Cerebellar cortex (tissue), 1 donor: ENCODE measurements at regions not wholly inside any gene's neighbourhood (a gene's known extent, or its start where the extent isn't known, plus 50 kb on each side); places are given as distances from the start of the nearest gene placed in this dataset.

Experiments
- DNase-seq: peaks from one replicate; pipeline ENCODE4 v3.0.0-alpha.2; 2015; ENCODE audit warnings: low spot score

DNA sequence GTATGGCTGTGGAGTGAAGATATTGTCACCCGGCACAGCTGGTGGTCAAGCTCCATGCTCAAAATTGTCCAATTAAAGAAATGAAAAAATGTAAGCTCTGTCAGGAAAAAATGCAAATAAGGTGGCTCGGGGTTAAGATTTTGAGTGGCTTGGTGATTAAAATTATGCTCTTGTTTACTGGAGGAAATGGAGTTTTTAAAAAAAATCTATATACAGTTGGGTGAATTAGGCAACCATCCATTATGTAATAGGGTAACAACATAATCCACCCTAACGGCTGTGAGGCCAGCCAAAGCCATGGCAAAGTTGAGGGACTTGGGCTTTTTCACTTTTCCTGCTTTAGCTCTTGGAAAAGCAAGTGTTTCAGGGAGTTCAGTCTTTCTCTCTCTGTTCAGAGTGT lies 260.8 kb upstream of the HABP2 start:
- no peak for DNase-seq

DNA sequence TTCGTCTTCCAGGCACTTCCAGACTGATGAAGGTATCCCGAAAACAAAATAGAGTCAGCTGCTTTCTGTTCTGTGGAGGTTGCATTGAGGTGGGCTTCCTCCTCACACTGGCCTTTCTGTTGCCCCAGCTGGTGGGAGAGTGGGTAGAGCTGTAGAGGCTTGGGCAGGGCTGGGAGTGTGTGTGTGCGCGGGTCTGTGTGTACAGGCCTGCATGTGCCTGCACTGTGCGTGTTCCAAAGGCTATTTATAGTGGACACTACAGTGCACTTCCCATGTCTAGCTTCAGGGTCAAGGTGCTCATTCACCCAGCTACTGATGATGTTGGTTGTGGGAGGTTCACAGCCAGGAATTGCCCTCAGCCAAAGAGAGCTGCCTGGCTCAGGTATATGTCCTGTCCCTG lies 260.1 kb upstream of the HABP2 start:
- DNase-seq, result no peak

DNA sequence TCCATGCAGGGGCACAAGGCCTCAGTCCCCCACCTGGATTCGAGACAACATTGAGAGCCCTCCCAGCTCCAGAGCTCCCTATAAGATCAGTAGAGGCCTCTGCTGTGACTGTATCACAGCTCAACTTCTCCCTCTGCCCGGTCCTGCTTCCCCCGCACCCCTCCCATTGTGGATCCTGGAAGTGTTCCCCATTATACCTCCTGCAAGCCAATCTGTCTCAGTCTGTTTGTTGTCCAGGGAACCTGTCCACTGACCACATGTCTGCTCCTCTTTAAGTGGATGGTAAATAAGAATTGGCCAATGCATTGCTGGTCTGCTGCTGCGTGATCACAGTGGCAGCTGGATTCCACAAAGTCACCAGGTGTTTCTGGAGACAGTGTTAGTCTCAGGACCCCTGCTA lies 259.7 kb upstream of the HABP2 start:
- no peak for DNase-seq

DNA sequence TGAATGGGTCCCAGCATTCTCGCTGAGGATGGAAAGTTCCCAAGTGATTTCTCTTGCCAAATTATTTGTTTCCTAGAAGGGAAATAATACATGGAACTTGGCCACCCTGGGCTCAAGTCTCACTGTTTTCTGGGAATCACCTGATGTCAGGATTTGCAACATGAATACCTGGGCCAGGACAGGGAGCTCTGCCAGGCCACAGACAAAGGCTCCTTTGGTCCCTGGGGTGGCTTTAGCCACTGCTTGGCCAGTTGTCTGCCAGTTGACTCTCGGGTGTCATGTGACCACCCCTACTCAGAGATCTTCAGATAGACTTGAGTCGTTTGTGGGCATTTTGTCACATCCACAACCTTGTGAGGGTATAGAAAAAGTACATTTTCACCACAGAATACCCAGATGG lies 258.0 kb upstream of the HABP2 start:
- no peak for DNase-seq

DNA sequence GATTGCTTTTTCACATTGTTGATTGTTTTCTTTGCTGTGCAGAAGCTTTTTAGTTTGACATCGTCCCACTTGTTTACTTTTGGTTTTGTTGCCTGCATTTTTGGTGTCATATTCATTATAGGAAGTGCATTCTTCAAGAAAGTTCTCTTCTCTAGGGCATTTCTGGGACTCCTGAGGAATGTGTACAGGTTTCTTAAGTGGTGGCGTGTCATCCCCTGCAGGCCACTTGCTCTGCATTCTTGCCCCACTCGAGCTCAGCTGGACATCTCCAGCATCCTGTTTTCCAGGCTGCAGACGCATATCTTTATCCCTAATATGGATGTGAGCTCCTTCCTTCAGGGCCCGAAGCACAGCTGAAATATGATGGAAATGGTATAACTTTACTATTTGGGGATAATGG lies 255.6 kb upstream of the HABP2 start:
- DNase-seq, result no peak

DNA sequence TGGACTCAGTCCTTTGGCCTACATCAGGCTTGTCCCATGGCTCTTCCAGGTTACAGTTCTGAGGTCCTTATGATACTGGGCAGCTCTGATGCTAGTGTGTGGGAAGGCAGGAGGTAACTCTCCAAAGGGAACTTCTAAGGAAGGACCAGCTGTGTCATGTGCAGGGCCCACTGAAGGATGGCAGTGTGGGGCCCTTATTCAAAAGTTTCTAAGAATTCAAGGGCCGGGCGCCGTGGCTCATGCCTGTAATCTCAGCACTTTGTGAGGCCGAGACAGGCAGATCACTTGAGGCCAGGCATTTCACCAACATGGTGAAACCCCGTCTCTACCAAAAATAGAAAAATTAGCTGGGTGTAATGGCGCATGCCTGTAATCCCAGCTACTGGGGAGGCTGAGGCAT lies 254.2 kb upstream of the HABP2 start:
- DNase-seq, result no peak

DNA sequence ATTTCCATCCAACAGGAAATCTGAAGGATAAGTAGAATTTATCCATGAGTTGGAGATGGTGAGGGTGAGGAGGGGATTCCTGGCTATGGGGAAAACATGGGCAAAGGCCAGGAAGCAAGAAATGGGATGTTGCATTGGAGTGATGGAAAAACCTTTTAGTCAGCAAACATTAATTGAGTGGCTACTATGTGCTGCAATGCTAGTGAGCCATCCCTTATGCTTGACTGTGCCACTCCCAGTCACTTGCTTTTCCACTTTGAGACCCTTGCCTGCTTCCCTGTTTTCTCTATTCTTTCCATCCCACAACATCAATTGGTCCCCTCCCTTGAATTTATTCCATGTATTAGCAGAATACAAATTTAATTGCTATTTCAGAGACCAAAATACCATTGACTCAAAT lies 252.7 kb upstream of the HABP2 start:
- no peak for DNase-seq

DNA sequence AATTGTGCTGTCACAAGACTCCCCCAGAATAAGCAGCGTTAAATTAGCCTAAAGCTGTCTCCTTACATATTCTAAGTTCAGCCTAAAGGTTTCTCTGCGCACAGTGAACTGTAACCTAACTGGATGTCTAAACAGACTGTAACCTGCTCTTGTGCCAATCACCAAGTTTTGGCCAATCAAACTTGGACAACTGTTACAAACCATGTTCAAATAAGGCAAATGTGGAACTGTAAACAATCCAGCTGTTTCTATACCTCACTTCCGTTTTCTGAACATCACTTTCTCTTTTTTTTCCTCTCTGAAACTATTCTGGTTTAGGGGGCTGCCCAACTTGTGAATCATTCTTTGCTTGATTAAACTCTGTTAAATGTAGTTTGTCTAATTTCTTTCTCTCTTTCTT lies 252.2 kb upstream of the HABP2 start:
- DNase-seq, result no peak

DNA sequence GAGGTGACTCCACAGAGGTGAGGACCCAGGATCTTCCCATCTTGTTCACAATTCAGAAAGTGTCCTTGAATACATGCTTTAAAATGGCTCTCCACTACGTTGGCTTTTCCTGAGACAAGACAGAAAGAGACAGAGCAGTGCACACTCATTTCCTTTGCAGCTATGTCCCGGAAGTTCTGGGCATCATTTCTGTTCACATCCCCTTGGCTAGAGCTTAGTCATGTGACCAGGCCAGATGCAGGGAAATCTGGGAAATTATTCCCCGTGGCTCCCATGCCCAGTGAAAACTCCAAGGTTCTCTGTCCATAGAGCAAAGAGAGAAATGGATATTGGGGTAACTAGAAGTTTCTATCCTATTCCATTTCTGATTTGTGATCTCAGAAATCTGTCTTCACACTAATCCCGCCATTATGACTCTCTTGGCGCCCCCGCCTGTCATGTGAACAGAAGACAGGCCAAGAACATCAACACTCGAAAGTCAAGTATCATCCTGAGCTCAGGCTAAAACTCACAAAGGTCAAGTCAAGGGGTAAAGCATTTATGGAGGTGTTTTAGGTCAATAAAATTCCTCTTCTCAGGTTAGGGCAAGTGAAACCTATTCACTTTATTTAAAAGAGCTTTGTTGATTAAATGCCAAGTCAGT lies 251.4 kb upstream of the HABP2 start:
- DNase-seq, result no peak

DNA sequence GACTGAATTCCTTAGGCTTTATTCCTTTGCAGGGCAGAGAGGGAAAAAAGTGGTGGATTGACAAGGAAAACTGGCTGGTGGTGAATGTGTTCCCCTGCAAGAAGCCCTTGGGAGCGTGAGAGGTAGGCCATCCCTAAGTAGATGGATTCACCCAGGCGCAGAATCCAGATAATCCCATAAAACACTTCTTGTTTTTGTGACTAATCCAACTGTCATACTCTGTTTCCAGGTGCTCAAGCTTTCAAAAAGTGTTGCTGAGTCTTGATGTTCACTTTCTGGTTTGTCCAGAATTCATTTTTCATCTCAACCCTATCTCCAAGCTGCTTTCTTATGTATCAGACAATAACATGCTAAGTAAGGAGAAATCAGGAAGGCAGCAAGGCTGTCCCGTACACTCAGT lies 250.8 kb upstream of the HABP2 start:
- no peak for DNase-seq

DNA sequence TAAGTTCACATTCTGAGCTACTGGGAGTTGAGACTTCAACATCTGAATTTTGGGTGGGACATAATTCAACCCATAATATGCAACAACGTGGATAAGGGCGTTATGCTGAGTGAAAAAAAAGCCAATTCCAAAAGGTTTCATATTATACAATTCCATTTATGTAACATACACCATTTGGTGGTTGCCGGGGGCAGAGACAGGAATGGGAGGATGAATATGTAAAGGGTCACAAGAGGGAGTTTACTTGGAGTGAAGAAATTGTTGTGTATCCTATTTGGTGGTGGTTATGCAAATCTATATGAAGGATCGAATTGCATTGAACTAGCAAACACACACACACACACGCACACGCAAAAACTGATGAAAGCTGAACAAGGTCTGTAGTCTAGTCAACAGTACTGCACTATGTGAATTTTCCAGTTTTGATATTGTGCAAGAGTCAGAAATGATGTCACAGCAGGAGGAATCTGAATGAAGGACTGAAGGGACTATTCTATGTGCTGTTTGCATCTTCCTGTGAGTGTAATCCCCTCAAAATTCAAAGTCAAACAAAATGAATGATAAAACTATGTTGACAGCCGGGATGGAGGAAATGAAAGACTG lies 249.2 kb upstream of the HABP2 start:
- DNase-seq, result no peak

DNA sequence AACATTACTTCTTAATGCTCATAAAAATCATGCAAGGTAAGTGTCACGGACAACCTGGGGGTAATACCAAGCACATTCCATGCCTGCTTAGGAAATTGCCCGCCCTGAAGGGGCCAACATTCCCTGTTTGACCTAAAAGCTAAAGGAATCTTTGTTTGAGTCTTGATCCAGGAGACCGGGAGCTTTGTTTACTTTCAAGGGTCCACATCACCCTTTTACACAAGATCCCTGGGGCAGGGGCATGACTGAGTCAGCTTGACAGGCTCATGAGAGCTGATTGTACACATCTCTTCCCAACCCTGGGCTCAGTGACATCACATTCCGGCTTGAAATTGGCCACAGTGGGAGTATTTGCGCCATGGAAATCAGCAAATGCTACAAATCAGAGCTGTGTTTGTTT lies 248.1 kb upstream of the HABP2 start:
- DNase-seq, result no peak

DNA sequence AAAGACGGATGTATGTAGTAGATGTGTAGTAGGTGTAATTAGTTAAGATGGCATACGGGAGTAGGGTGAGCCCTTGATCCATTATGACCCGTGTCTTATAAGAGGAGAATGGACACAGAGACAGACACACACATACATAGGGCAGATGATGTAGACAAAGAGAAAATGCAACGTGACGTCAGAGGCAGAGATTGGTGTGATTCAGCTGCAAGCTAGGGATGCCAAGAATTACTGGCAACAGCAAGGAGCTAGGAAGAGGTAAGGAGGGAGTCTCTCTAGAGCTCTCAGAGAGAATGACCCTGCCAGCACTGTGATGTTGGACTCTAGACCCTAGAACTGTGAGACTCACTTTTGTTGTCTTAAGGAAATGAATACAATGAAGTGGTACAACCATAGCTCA lies 247.0 kb upstream of the HABP2 start:
- DNase-seq, result no peak

DNA sequence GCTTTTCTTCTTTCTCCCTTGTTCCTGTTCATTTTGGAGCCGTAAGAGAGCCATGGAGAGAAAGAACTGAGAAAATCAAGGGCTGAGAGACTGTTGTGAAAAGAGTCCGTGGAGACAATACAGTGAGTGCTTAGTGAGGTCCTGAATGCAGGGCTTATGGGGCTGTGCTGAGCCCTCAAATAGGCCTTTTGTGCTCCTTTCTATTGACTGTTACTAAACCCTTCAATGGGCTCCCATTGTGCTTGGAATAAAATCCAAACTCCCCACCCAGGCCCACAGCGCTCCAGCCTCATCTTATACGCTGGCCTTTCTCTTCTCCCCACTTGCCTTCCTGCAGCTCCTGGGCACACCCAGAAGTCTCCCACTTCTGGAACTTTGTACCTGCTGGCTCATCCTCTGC lies 243.1 kb upstream of the HABP2 start:
- DNase-seq, result no peak

DNA sequence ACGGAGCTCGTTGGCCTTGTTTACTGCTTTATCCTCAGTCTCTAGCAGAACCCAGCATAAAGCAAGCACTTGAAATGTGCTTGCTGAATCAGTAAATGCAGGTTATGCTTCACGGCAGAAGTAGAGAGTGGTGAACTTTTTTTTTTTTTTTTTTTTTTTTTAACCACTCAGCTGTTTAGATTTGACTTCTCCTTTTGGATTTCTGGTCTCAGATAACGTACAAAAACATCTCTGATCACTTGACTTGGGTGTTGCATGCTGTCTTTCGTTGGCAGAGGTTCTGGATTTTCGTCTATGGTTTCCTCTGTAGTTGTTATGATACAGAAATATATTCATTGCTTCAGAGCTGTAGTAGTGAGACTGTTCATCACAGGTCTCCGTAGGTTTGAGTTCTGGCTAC lies 242.5 kb upstream of the HABP2 start:
- no peak for DNase-seq

DNA sequence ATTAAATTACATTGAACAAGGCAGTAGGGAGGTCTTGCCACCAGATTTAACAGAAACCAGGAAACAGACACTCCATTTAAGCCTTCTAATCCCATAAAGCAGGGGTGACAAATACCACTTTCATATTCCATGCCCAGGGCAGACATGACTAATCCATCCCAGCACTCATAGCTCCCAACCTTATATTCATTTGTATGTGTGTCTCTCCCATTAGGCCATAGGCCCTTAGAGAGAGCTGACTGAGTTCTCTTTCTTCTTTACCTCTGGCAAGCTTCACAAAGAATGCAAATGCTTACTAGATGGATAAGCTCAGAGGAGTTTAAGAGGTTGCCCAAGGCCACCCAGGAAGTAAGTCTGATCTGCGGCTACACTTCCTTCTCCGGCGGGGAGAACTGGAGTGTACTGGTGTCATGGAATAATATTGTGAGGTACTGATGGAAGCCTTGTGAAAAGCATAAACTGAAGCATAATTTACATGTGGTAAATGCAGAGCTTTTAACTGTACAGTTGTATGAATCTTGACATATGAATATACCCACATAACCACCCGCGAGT lies 239.7 kb upstream of the HABP2 start:
- no peak for DNase-seq

DNA sequence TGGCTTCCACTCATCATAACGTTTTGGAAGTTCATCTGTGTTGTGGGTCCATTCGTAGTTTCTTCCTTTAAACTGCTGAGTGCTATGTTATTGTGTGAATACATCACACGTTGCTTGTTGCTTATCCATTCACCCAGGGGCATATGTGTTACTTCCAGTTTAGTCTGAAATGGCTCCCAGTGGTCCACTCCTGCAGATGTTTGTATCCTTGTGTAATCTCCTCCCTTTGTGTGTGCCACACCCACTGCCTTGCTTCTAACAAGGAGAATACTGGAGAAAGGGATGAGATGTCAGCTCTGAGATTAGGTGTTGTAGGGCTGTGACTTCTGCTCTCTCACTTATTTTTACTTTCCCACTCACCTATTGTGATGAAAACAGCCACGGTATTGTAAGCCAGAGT lies 239.1 kb upstream of the HABP2 start:
- DNase-seq, result no peak

DNA sequence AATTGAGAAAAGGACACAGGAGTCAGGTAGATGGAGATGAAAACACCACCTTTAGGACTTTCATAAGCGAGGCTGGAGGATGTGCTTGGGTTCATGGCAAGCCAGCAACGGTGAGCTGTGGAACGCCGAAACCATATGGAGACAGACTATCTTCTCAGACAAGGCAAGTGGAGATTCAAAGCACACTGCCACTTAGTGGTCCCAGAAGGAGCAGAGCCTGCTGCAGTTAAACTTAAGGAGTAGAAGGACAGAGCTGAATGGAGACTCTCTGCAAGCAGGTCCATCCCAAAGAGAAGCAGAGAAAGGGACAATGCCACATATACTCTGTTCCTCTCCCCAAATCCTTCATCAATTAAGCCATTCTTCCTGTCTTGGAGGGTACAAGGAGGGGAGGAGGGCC lies 236.3 kb upstream of the HABP2 start:
- no peak for DNase-seq

DNA sequence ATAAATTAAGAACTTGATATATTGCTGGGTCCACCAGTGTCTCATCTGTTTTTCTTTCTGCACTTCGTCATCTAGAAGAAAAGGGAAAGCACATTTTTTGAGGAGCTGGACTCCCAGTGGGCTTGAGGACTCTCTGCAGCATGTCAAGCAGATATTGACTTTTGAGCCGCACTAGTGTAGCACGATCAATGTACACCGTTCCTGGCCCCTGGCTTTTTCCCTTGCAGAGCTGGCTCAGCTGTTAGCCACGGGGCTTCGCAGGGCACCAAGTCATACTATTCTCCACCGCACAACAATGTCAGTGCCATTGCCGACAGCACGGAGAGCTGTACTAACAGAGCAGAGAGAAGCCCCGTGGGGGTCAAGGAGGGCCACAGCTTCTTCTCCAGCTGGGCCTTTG lies 235.4 kb upstream of the HABP2 start:
- DNase-seq, result no peak

DNA sequence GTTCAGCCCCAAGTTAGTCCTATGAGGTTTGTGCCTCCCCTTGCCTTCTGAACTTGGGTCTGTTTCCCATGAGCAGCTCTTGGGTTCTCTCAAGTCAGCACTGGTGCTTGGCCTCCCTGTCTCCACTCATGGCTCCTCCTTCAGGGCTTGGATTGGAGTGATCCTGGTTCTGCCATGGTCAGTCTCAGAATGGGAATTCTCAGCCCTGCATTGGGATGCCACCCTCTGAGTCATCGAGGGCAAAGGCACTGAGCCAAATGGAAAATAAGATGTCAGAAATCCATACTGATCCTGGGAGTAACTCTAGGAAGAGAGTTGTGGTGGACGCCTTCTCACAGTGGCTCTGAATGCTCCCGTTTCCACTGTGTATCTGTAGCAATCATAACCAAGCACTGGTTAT lies 233.4 kb upstream of the HABP2 start:
- no peak for DNase-seq

DNA sequence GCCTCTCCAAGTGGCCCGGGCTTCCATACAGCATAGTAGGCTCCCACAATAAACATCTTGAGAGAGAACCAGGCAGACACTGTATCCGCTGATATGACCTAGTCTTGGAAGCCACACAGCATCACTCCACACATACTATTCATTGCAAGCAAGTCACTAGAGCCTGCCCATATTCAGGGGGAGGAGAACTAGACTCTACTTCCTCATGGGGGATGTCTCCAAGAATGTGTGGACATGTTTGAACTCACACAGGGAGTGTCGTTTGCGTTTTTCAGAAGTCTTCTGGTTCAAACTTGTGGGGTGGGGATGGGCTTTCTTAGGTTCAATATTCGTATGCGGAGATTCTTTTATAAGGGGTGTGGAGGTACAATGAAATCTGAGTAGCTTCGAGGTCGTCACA lies 232.6 kb upstream of the HABP2 start:
- no peak for DNase-seq

DNA sequence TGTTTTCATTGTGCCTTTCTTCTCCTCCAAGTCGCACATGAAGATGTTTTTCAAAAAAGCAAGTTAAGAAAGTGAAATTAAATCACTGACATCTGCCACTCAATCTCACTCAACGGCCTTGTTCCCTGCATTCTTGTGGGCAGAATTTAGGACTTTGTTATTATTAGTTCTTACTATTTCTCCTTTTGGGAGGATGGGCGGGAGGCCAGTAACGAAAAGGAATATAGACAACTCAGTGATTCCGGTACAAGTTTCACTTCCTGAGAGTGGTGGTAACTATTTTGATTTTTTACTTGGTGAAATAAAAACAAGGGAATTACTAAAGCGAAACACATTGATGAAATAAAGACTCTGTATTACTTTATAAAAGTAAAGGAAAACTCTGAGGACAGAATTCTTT lies 231.9 kb upstream of the HABP2 start:
- DNase-seq, result no peak

DNA sequence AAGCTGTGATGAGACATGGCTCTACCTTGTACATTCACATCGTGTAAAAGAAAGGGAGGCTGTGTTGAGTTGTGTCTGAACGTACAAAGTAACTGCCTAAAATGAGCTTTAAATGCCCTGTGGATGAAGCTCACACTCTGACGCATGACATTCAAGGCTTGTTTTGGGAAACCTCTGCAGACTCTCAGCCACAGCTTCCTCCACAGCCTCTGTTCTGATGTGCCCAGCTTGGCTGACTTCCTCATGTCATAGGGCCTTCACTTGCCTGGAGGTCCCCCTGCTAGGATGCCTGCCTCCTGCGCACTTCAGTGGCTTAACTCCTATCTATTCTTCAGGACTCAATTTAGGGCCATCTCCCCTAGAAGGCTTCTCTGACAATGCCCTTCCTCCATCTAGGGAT lies 230.0 kb upstream of the HABP2 start:
- peak; percentile 3 for DNase-seq

DNA sequence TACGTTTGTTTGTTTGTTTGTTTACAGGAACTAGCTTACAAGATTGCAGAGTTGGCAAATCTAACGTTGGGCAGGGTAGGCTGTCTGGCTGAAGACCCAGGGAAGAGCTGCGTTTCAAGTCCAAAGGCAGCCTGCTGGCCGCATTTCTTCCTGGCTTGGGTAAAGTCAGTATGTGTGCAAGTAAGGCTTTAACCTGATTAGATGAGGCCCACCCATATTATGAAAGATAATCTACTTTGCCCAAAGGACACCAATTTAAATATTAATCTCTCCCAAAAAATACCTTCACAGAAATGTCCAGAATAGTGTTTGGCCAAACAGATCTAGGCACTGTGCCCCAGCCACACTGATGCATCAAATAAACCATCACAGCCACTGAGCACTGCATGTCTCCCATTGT lies 228.9 kb upstream of the HABP2 start:
- no peak for DNase-seq
